SK-N-SH (cell line): ENCODE measurements at regions not wholly inside any gene's neighbourhood (a gene's known extent, or its start where the extent isn't known, plus 50 kb on each side); places are given as distances from the start of the nearest gene placed in this dataset.

ENCODE experiments used
- CTCF ChIA-PET: fragments of 300-600, 350-600 bp; formaldehyde crosslinking; extraction: SDS; loops from one replicate; lab custom pipeline; 2021; lab: Yijun Ruan, JAX
- POLR2A ChIA-PET: fragments of 350-600 bp; sonication (Branson Sonifier 250); formaldehyde crosslinking; extraction: SDS; loops from one replicate; lab custom pipeline; 2020; ENCODE audit warnings: antibody characterized with exemption, inconsistent platforms; lab: Yijun Ruan, JAX
- DNase-seq: peaks from one replicate; pipeline ENCODE4 v3.0.0; 2012
- H2AFZ ChIP-seq: fragments of 200-600 bp; sonication (generic); 2 replicates; pipeline ENCODE4 v1.8.1; 2016; ENCODE audit warnings: antibody characterized with exemption, mild to moderate bottlenecking, low read depth
- H3F3A ChIP-seq: fragments of 200-600 bp; sonication (generic); replicated peaks from 2 replicates; pipeline ENCODE3; 2016; ENCODE audit warnings: antibody characterized with exemption, mild to moderate bottlenecking; ENCODE audit not compliant: insufficient read depth
- H3K27ac ChIP-seq, 2 experiments: fragments of 200-500 bp in 1 of 2; fragments of 200-600 bp in 1 of 2; sonication (Bioruptor generic) in 1 of 2; sonication (generic), shearing (Covaris generic) in 1 of 2; 2 replicates each; pipeline versions ENCODE4 v1.5.1 to v1.6.1; 2014 to 2016; ENCODE audit warnings: low read depth in 2 of 2, inconsistent platforms in 1 of 2, low read length in 1 of 2, mild to moderate bottlenecking in 1 of 2, mixed read lengths in 1 of 2
- H3K27me3 ChIP-seq: fragments of 200-600 bp; sonication (generic), shearing (Covaris generic); 2 replicates; pipeline ENCODE4 v1.6.1; 2016; ENCODE audit warnings: mixed run types; ENCODE audit not compliant: insufficient read depth
- H3K36me3 ChIP-seq, 2 experiments: fragments of 200-500 bp in 1 of 2; fragments of 200-600 bp in 1 of 2; sonication (Bioruptor generic) in 1 of 2; sonication (generic) in 1 of 2; replicated peaks in 1 of 2; 2 replicates each; pipeline versions ENCODE3 to v1.5.1; 2014 to 2016; ENCODE audit warnings: low read length in 1 of 2, mild to moderate bottlenecking in 1 of 2; ENCODE audit not compliant: insufficient read depth in 2 of 2, control insufficient read depth in 1 of 2
- H3K4me1 ChIP-seq, 2 experiments: fragments of 200-500 bp in 1 of 2; fragments of 200-600 bp in 1 of 2; sonication (Bioruptor generic) in 1 of 2; sonication (generic), shearing (Covaris generic) in 1 of 2; 2 replicates each; pipeline versions ENCODE4 v1.5.1 to v1.6.1; 2014 to 2016; ENCODE audit warnings: low read depth in 1 of 2, low read length in 1 of 2, mixed run types in 1 of 2; ENCODE audit not compliant: insufficient read depth in 2 of 2, control insufficient read depth in 1 of 2
- H3K4me2 ChIP-seq: fragments of 200-600 bp; sonication (generic), shearing (Covaris generic); 2 replicates; pipeline ENCODE4 v1.6.1; 2017; ENCODE audit warnings: mixed run types
- H3K4me3 ChIP-seq, 2 experiments: fragments of 200-500 bp in 1 of 2; fragments of 200-600 bp in 1 of 2; sonication (Bioruptor generic) in 1 of 2; sonication (generic), shearing (Covaris generic) in 1 of 2; 2 replicates each; pipeline versions ENCODE4 v1.5.1 to v1.8.1; 2014 to 2016; ENCODE audit warnings: low read depth in 2 of 2, inconsistent platforms in 1 of 2, low read length in 1 of 2, mild to moderate bottlenecking in 1 of 2, mixed read lengths in 1 of 2, moderate library complexity in 1 of 2
- H3K79me2 ChIP-seq: fragments of 200-600 bp; sonication (generic); 2 replicates; pipeline ENCODE4 v1.8.1; 2017; ENCODE audit warnings: mild to moderate bottlenecking; ENCODE audit not compliant: insufficient read depth
- H3K9ac ChIP-seq: fragments of 200-600 bp; sonication (generic); 2 replicates; pipeline ENCODE4 v1.6.1; 2017; ENCODE audit warnings: mixed run types
- H3K9me2 ChIP-seq: fragments of 200-600 bp; sonication (generic); 2 replicates; pipeline ENCODE4 v1.6.1; 2017; ENCODE audit warnings: mixed run types
- H3K9me3 ChIP-seq: fragments of 200-600 bp; sonication (generic); 2 replicates; pipeline ENCODE4 v1.6.1; 2017; ENCODE audit warnings: mixed run types, mild to moderate bottlenecking, moderate library complexity
- H4K20me1 ChIP-seq: fragments of 200-600 bp; sonication (generic); 2 replicates; pipeline ENCODE4 v1.6.1; 2017; ENCODE audit warnings: mild to moderate bottlenecking, mixed run types; ENCODE audit not compliant: insufficient read depth
- CHD2 ChIP-seq: fragments of 150-350 bp; IDR thresholded peaks from 2 replicates; pipeline ENCODE4 v1.6.1; 2018; ENCODE audit warnings: low read length; ENCODE audit not compliant: partially characterized antibody
- ELF1 ChIP-seq: IDR thresholded peaks from 2 replicates; pipeline ENCODE4 v1.4.0; 2012
- EP300 ChIP-seq, 2 experiments: IDR thresholded peaks; 2 replicates each; pipeline versions ENCODE4 v1.4.0 to v1.6.1; 2012; ENCODE audit warnings: borderline replicate concordance in 1 of 2, low read depth in 1 of 2, low read length in 1 of 2
- EZH2phosphoT487 ChIP-seq: fragments of 200-600 bp; sonication (generic); IDR thresholded peaks from 2 replicates; pipeline ENCODE4 v1.6.1; 2017; ENCODE audit warnings: low read depth, mixed run types, mild to moderate bottlenecking, antibody characterized with exemption, moderate library complexity, borderline replicate concordance
- FOXJ3 ChIP-seq: sonication (generic); formaldehyde crosslinking; IDR thresholded peaks from 2 replicates; pipeline ENCODE4 v1.5.1; 2020; ENCODE audit warnings: mild to moderate bottlenecking, missing genetic modification reagents
- FOXM1 ChIP-seq: IDR thresholded peaks from 2 replicates; pipeline ENCODE4 v1.4.0; 2012; ENCODE audit warnings: low read depth, mild to moderate bottlenecking
- GATA2 ChIP-seq: sonication (generic); formaldehyde crosslinking; IDR thresholded peaks from 2 replicates; pipeline ENCODE4 v1.5.0; 2020; ENCODE audit warnings: mild to moderate bottlenecking, missing genetic modification reagents
- MXI1 ChIP-seq: IDR thresholded peaks from 2 replicates; pipeline ENCODE4 v1.6.1; 2012; ENCODE audit warnings: mild to moderate bottlenecking, low read depth, low read length, improper control_type of control experiment
- NFIC ChIP-seq: IDR thresholded peaks from 2 replicates; pipeline ENCODE4 v1.4.0; 2012; ENCODE audit warnings: borderline replicate concordance
- POLR2AphosphoS5 ChIP-seq: IDR thresholded peaks from 2 replicates; pipeline ENCODE4 v1.6.1; 2012; ENCODE audit warnings: low read depth, low read length
- RAD21 ChIP-seq: IDR thresholded peaks from 2 replicates; pipeline ENCODE4 v1.6.1; 2012; ENCODE audit warnings: mild to moderate bottlenecking, low read length
- RFX5 ChIP-seq: IDR thresholded peaks from 2 replicates; pipeline ENCODE4 v1.6.1; 2012; ENCODE audit warnings: mild to moderate bottlenecking, improper control_type of control experiment, low read length
- RXRA ChIP-seq: IDR thresholded peaks from 2 replicates; pipeline ENCODE4 v1.4.0; 2012; ENCODE audit warnings: low read depth, mild to moderate bottlenecking, borderline replicate concordance
- SIN3A ChIP-seq: IDR thresholded peaks from 2 replicates; pipeline ENCODE4 v1.6.1; 2012; ENCODE audit warnings: low read depth, mild to moderate bottlenecking, low read length, moderate library complexity, borderline replicate concordance
- SMC3 ChIP-seq: IDR thresholded peaks from 2 replicates; pipeline ENCODE4 v1.6.1; 2012; ENCODE audit warnings: low read depth, low read length, improper control_type of control experiment
- TCF12 ChIP-seq: IDR thresholded peaks from 2 replicates; pipeline ENCODE4 v1.4.0; 2012
- YY1 ChIP-seq: IDR thresholded peaks from 2 replicates; pipeline ENCODE4 v1.4.0; 2012; ENCODE audit warnings: low read depth, mild to moderate bottlenecking
- WGBS: methylation state at CpG from one replicate; pipeline ENCODE4 v1.1.6; 2017; ENCODE audit warnings: low lambda C conversion rate; 5-methylcytosine and 5-hydroxymethylcytosine counted together
- TF ChIP-seq, protein P1 (sequence below): IDR thresholded peaks from 2 replicates; pipeline ENCODE4 v1.4.0; 2012; ENCODE audit warnings: low read depth, borderline replicate concordance
- TF ChIP-seq, protein P2 (sequence below): fragments of 200-600 bp; sonication (generic); IDR thresholded peaks from 2 replicates; pipeline ENCODE4 v1.6.1; 2017; ENCODE audit warnings: antibody characterized with exemption, mild to moderate bottlenecking, moderate library complexity
- TF ChIP-seq, protein P3 (sequence below): IDR thresholded peaks from 2 replicates; pipeline ENCODE4 v1.4.0; 2012; ENCODE audit warnings: low read depth
- TF ChIP-seq, protein P4 (sequence below): IDR thresholded peaks from 2 replicates; pipeline ENCODE4; 2012

DNA sequence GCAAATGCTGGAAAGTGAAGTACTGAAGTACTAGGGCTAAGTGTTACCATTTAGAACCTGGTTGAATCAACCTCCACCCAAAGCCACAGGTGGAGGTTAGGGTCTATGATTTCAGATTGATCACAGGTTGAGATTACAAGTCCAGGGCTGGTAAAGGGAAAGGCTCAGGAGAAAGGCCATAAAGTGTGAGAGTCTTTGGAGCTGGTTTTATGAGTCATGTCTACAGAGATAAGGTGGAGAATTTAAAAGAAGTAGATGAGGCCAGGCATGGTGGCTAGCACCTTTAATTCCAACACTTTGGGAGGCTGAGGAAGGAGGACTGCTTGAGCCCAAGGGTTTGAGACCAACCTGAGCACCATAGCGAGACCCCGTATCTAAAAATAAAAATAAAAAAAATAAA is 221.7 kb upstream of the CDH11 start:
- Histone ChIP-seq H3K27me3 (no peaks in the 10 kb centered on the region), H3K27ac (no peak overlapping the region), H3K9me2 (no peaks in the 10 kb centered on the region), H3K36me3 (no peaks in the 10 kb centered on the region), H4K20me1 (no peaks in the 10 kb centered on the region), H2AFZ (no peak overlapping the region), H3K4me3 (no peak overlapping the region), H3F3A (peaks cover 3% of the 10 kb centered on the region), H3K9ac (no peak overlapping the region), H3K4me2 (no peak overlapping the region), H3K79me2 (no peaks in the 10 kb centered on the region), H3K4me1 (peaks cover 3 to 6% of the 10 kb centered on the region in 2 experiments; a peak in 2 of 4 replicates), H3K9me3 (no peaks in the 10 kb centered on the region)
- POLR2A ChIA-PET = no interaction called here
- CTCF ChIA-PET = no interaction called here
- TF ChIP-seq SIN3A (no peak), RAD21 (no peak), FOXM1 (no peak), GATA2 (no peak), EP300 (IDR thresholded peaks at IDR 0.05; ENCODE audit: borderline replicate concordance in 1 of 2, low read depth in 1 of 2, low read length in 1 of 2) (no peak), ELF1 (no peak), FOXJ3 (CRISPR knock-in tag) (no peak), RFX5 (no peak), MXI1 (no peak), NFIC (no peak), YY1 (no peak), CHD2 (no peak), POLR2AphosphoS5 (no peak), SMC3 (no peak), TCF12 (no peak)
- TF ChIP-seq, protein P1, sequence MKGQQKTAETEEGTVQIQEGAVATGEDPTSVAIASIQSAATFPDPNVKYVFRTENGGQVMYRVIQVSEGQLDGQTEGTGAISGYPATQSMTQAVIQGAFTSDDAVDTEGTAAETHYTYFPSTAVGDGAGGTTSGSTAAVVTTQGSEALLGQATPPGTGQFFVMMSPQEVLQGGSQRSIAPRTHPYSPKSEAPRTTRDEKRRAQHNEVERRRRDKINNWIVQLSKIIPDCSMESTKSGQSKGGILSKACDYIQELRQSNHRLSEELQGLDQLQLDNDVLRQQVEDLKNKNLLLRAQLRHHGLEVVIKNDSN = no peak
- TF ChIP-seq, protein P2, sequence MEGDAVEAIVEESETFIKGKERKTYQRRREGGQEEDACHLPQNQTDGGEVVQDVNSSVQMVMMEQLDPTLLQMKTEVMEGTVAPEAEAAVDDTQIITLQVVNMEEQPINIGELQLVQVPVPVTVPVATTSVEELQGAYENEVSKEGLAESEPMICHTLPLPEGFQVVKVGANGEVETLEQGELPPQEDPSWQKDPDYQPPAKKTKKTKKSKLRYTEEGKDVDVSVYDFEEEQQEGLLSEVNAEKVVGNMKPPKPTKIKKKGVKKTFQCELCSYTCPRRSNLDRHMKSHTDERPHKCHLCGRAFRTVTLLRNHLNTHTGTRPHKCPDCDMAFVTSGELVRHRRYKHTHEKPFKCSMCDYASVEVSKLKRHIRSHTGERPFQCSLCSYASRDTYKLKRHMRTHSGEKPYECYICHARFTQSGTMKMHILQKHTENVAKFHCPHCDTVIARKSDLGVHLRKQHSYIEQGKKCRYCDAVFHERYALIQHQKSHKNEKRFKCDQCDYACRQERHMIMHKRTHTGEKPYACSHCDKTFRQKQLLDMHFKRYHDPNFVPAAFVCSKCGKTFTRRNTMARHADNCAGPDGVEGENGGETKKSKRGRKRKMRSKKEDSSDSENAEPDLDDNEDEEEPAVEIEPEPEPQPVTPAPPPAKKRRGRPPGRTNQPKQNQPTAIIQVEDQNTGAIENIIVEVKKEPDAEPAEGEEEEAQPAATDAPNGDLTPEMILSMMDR = no peak
- TF ChIP-seq, protein P3, sequence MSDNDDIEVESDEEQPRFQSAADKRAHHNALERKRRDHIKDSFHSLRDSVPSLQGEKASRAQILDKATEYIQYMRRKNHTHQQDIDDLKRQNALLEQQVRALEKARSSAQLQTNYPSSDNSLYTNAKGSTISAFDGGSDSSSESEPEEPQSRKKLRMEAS = no peak
- DNase-seq = no peak
- WGBS = 84% methylated on average over 2 of the region's 2 CpGs

DNA sequence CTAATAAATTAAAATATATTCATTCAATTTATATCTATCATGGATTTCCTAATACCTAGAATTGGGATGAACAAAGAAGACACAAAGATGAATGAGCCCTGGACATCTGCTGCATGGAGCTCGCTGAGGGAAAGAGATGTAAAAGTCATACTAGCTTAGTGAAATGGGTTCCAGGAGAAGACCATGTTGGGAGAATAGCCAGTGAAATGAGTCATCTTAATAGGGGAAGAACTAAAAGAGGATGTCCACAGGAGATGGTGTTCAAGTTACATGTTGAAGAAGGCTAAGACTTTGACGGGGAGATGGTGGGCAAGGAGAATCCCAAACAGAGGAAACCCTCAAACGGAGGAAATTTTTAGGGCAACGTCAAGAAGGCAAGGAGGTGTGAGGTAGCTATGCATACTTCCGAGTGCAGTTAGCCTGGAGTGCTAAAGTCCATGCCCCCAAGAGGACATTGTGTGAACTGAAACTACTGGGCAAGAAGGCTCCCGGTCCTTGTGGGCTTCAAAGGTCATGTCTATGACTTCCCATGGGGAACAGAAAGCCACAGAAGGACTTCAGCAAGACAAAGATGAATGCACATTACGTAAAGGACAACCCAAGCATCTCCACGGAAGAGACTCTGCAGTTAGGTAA is 220.5 kb upstream of the CDH11 start:
- 68% methylated on average over 8 of the region's 8 CpGs for WGBS
- Histone ChIP-seq H3K27ac (no peak overlapping the region), H3K4me1 (peaks cover 3 to 7% of the 10 kb centered on the region in 2 experiments; a peak in 2 of 4 replicates), H4K20me1 (no peaks in the 10 kb centered on the region), H3K27me3 (no peaks in the 10 kb centered on the region), H3K4me3 (no peak overlapping the region), H2AFZ (no peak overlapping the region), H3F3A (peaks cover 3% of the 10 kb centered on the region), H3K9me2 (no peaks in the 10 kb centered on the region), H3K4me2 (no peak overlapping the region), H3K9ac (no peak overlapping the region), H3K79me2 (no peaks in the 10 kb centered on the region), H3K9me3 (no peaks in the 10 kb centered on the region), H3K36me3 (no peaks in the 10 kb centered on the region)
- ChIA-PET POLR2A (no interaction called here), CTCF (no interaction called here)
- DNase-seq = no peak
- TF ChIP-seq ELF1 (no peak), EZH2phosphoT487 (no peak), GATA2 (no peak), YY1 (no peak), RXRA (no peak), SIN3A (no peak)
- TF ChIP-seq, protein P4, sequence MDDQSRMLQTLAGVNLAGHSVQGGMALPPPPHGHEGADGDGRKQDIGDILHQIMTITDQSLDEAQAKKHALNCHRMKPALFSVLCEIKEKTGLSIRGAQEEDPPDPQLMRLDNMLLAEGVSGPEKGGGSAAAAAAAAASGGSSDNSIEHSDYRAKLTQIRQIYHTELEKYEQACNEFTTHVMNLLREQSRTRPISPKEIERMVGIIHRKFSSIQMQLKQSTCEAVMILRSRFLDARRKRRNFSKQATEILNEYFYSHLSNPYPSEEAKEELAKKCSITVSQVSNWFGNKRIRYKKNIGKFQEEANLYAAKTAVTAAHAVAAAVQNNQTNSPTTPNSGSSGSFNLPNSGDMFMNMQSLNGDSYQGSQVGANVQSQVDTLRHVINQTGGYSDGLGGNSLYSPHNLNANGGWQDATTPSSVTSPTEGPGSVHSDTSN = no peak
- TF ChIP-seq, protein P3 = no peak
